GM12864 (cell line): ENCODE measurements at regions not wholly inside any gene's neighbourhood (a gene's known extent, or its start where the extent isn't known, plus 50 kb on each side); places are given as distances from the start of the nearest gene placed in this dataset.

Source experiments
- DNase-seq: peaks from one replicate; pipeline ENCODE4 v3.0.0-alpha.2; 2011; ENCODE audit warnings: low read depth
- H3K4me3 ChIP-seq: 2 replicates; pipeline ENCODE4 v1.5.1; 2011; ENCODE audit warnings: mild to moderate bottlenecking, low read depth, low read length, control low read depth
- CTCF ChIP-seq: IDR thresholded peaks from 2 replicates; pipeline ENCODE4 v1.5.1; 2011; ENCODE audit warnings: low read depth, mild to moderate bottlenecking, moderate library complexity, low read length, control low read depth, inconsistent platforms; ENCODE audit errors: missing control alignments

- DNase-seq = no peak
- no peak for TF ChIP-seq CTCF
- no peak overlapping the region for H3K4me3 ChIP-seq
Measured at GRCh38 chr2:30382995-30383394, 64.1 kb upstream of the LCLAT1 start.

- no peak for DNase-seq
- no peak overlapping the region for H3K4me3 ChIP-seq
- TF ChIP-seq CTCF = no peak
Measured at GRCh38 chr2:30385327-30385726, 61.7 kb upstream of the LCLAT1 start.

- H3K4me3 ChIP-seq = no peak overlapping the region
- no peak for TF ChIP-seq CTCF
- DNase-seq = no peak
Measured at GRCh38 chr2:30392097-30392496, 54.9 kb upstream of the LCLAT1 start.

GRCh38 chr2:30393510-30393909, 53.5 kb upstream of the LCLAT1 start:
- no peak overlapping the region for H3K4me3 ChIP-seq
- TF ChIP-seq CTCF = no peak
- no peak for DNase-seq

GRCh38 chr2:30394096-30394495, 53.0 kb upstream of the LCLAT1 start:
- H3K4me3 ChIP-seq = no peak overlapping the region
- DNase-seq = no peak
- no peak for TF ChIP-seq CTCF

GRCh38 chr2:30396436-30397232, 50.4 kb upstream of the LCLAT1 start:
- TF ChIP-seq CTCF = no peak
- DNase-seq = no peak
- H3K4me3 ChIP-seq = no peak overlapping the region
